WTC11 (cell line): ENCODE measurements at regions not wholly inside any gene's neighbourhood (a gene's known extent, or its start where the extent isn't known, plus 50 kb on each side); places are given as distances from the start of the nearest gene placed in this dataset.

Source experiments
- ATF2 ChIP-seq: sonication (generic); formaldehyde crosslinking; IDR thresholded peaks from 2 replicates; pipeline ENCODE4 v1.8.1; 2022; ENCODE audit warnings: low read depth, missing genetic modification reagents, borderline replicate concordance
- CBFB ChIP-seq: sonication (generic); formaldehyde crosslinking; IDR thresholded peaks from 2 replicates; pipeline ENCODE4 v1.8.1; 2022; ENCODE audit warnings: mild to moderate bottlenecking, low read depth, missing genetic modification reagents
- CREB1 ChIP-seq: sonication (generic); formaldehyde crosslinking; IDR thresholded peaks from 2 replicates; pipeline ENCODE4 v1.8.0; 2023; ENCODE audit warnings: mild to moderate bottlenecking, missing genetic modification reagents
- CREM ChIP-seq: sonication (generic); formaldehyde crosslinking; IDR thresholded peaks from 2 replicates; pipeline ENCODE4 v1.8.1; 2022; ENCODE audit warnings: mild to moderate bottlenecking, missing genetic modification reagents, moderate library complexity
- CTCF ChIP-seq: fragments of 200-600 bp; IDR thresholded peaks from 2 replicates; pipeline ENCODE4 v1.8.0; 2022; ENCODE audit warnings: antibody characterized with exemption
- E2F1 ChIP-seq: sonication (generic); formaldehyde crosslinking; IDR thresholded peaks from 2 replicates; pipeline ENCODE4 v1.8.0; 2022; ENCODE audit warnings: mild to moderate bottlenecking, missing genetic modification reagents
- ESRRA ChIP-seq: sonication (generic); formaldehyde crosslinking; IDR thresholded peaks from 2 replicates; pipeline ENCODE4 v1.8.1; 2022; ENCODE audit warnings: mild to moderate bottlenecking, missing genetic modification reagents, borderline replicate concordance
- MLX ChIP-seq: sonication (generic); formaldehyde crosslinking; IDR thresholded peaks from 2 replicates; pipeline ENCODE4 v1.8.1; 2023; ENCODE audit warnings: mild to moderate bottlenecking, missing genetic modification reagents, moderate library complexity
- MYBL2 ChIP-seq: sonication (generic); formaldehyde crosslinking; IDR thresholded peaks from 2 replicates; pipeline ENCODE4 v1.8.1; 2023; ENCODE audit warnings: mild to moderate bottlenecking, moderate library complexity, missing genetic modification reagents
- NR3C1 ChIP-seq: sonication (generic); formaldehyde crosslinking; conservative IDR thresholded peaks from 2 replicates; pipeline ENCODE4 v1.8.1; 2023; ENCODE audit warnings: low read depth, mild to moderate bottlenecking, missing genetic modification reagents
- RELA ChIP-seq: sonication (generic); formaldehyde crosslinking; IDR thresholded peaks from 2 replicates; pipeline ENCODE4 v1.8.1; 2022; ENCODE audit warnings: missing genetic modification reagents, mild to moderate bottlenecking, borderline replicate concordance
- USF1 ChIP-seq: sonication (generic); formaldehyde crosslinking; IDR thresholded peaks from 2 replicates; pipeline ENCODE4 v1.8.0; 2022; ENCODE audit warnings: mild to moderate bottlenecking, missing genetic modification reagents
- ZNF232 ChIP-seq: sonication (generic); formaldehyde crosslinking; IDR thresholded peaks from 2 replicates; pipeline ENCODE4 v1.8.0; 2022; ENCODE audit warnings: mild to moderate bottlenecking, missing genetic modification reagents
- ZNF512 ChIP-seq: sonication (generic); formaldehyde crosslinking; IDR thresholded peaks from 2 replicates; pipeline ENCODE4 v1.8.1; 2022; ENCODE audit warnings: missing genetic modification reagents, borderline replicate concordance

GRCh38 chr13:23966691-23967615 is 69.7 kb upstream of the C1QTNF9B start:
- TF ChIP-seq ZNF232 (CRISPR knock-in tag) (no peak), MYBL2 (no peak), CTCF (no peak), NR3C1 (CRISPR knock-in tag) (no peak), CREB1 (CRISPR knock-in tag) (no peak), ESRRA (CRISPR knock-in tag) (no peak), CREM (CRISPR knock-in tag) (no peak), E2F1 (CRISPR knock-in tag) (no peak), MLX (no peak), CBFB (no peak), USF1 (no peak), ATF2 (no peak), RELA (CRISPR knock-in tag) (no peak), ZNF512 (CRISPR knock-in tag) (no peak)
